ENCODE measurements at regions not wholly inside any gene's neighbourhood (a gene's known extent, or its start where the extent isn't known, plus 50 kb on each side); places are given as distances from the start of the nearest gene placed in this dataset.

DNA sequence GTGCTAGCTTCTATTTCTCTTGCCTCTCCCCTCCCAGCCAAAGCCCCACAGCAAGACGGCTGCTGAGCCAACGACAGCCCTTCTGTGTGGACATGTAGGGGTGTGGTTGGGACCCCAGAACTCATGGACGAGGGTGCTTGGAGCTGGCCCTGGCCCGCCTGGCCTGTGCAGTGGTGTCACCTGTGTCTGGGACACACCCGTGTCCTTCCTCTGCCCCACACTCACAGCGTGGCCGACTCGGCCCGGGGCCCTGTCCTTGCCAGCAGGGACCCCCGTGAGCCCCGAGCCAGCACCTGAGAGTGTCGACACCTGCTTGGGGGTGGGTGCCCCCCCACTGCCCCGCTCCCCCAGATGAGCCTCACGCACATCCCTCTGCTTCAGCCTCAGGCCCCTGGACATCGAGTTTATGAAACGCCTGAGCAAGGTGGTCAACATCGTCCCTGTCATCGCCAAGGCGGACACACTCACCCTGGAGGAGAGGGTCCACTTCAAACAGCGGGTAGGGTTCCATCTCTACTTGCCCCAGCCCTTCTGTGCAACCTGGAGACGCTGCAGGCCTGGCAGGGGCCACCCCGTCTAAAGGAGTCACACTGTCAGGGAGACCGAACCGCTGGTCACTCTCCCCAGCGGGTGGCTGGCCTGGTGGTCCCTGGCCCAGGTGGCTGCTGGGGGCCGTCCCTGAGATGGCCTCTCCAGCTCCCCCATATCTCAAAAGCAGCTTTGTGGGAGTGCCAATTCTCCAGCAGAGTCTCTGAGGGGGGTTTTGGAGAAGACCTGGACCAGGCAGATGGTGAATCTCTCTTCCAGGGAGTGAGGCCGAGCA is 349.8 kb downstream of the SEC14L1 start:
- no peak for ATAC-seq
- H3K36me3 Mint-ChIP-seq = peaks cover 57% of the 10 kb centered on the region
- no peak overlapping the region for H3K27ac Mint-ChIP-seq
- no peak overlapping the region for H3K4me3 Mint-ChIP-seq
- H3K27me3 Mint-ChIP-seq = no peaks in the 10 kb centered on the region
- H3K9me3 Mint-ChIP-seq = no peaks in the 10 kb centered on the region
- peaks cover 55% of the 10 kb centered on the region for H3K4me1 Mint-ChIP-seq

GRCh38 chr17:77491921-77492445 is 351.2 kb downstream of the SEC14L1 start:
- H3K4me1 Mint-ChIP-seq = peaks cover 55% of the 10 kb centered on the region
- ATAC-seq = peak; percentile 94
- peak overlapping the region; percentile 86 for H3K27ac Mint-ChIP-seq
- H3K36me3 Mint-ChIP-seq = peaks cover 62% of the 10 kb centered on the region
- H3K4me3 Mint-ChIP-seq = peak overlapping the region; percentile 54
- no peaks in the 10 kb centered on the region for H3K9me3 Mint-ChIP-seq
- no peaks in the 10 kb centered on the region for H3K27me3 Mint-ChIP-seq

DNA sequence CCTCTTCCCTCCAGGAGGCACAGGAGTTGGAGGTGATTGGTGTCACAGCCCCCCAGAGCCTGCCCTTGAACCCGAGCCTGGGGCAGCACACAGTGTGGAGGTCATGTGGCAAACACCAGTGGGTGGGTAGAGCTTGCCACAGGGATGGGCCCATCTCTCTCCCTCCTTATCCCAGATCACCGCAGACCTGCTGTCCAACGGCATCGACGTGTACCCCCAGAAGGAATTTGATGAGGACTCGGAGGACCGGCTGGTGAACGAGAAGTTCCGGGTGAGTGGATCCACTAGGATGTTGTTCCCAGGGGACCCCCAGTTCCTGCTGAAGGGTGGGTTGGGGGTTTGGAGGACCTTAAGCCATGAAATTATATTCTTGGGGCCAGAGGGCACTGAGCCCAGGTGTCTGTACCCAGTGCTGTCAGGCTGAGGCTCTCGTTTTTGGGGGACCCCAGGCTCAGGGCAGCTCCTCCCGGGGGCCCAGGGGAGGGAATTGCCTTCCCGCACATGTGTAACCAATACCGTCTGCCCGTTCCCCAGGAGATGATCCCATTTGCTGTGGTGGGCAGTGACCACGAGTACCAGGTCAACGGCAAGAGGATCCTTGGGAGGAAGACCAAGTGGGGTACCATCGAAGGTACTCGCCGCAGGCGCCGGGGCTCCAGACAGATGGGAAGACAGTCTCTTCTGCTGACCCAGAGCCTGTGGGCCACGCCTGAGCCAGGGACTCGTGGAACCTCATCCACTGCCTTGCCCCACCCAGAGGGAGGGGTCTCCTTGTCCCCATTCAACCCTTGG is 351.9 kb downstream of the SEC14L1 start:
- Mint-ChIP-seq H3K27ac (peak overlapping the region; percentile 86), H3K4me3 (peak overlapping the region; percentile 54), H3K27me3 (no peaks in the 10 kb centered on the region), H3K4me1 (peaks cover 55% of the 10 kb centered on the region), H3K9me3 (no peaks in the 10 kb centered on the region), H3K36me3 (peaks cover 64% of the 10 kb centered on the region)
- ATAC-seq = no peak

GRCh38 chr17:77493238-77493820 is 352.6 kb downstream of the SEC14L1 start:
- H3K27me3 Mint-ChIP-seq = no peaks in the 10 kb centered on the region
- peaks cover 58% of the 10 kb centered on the region for H3K36me3 Mint-ChIP-seq
- H3K27ac Mint-ChIP-seq = peak overlapping the region; percentile 86
- peaks cover 55% of the 10 kb centered on the region for H3K4me1 Mint-ChIP-seq
- ATAC-seq = no peak
- no peak overlapping the region for H3K4me3 Mint-ChIP-seq
- H3K9me3 Mint-ChIP-seq = no peaks in the 10 kb centered on the region

- Mint-ChIP-seq H3K27ac (peak overlapping the region; percentile 86), H3K4me1 (peaks cover 48% of the 10 kb centered on the region), H3K9me3 (no peaks in the 10 kb centered on the region), H3K36me3 (peaks cover 57% of the 10 kb centered on the region), H3K27me3 (no peaks in the 10 kb centered on the region), H3K4me3 (no peak overlapping the region)
- no peak for ATAC-seq
Observed at GRCh38 chr17:77493901-77494663, 353.3 kb downstream of the SEC14L1 start.

DNA sequence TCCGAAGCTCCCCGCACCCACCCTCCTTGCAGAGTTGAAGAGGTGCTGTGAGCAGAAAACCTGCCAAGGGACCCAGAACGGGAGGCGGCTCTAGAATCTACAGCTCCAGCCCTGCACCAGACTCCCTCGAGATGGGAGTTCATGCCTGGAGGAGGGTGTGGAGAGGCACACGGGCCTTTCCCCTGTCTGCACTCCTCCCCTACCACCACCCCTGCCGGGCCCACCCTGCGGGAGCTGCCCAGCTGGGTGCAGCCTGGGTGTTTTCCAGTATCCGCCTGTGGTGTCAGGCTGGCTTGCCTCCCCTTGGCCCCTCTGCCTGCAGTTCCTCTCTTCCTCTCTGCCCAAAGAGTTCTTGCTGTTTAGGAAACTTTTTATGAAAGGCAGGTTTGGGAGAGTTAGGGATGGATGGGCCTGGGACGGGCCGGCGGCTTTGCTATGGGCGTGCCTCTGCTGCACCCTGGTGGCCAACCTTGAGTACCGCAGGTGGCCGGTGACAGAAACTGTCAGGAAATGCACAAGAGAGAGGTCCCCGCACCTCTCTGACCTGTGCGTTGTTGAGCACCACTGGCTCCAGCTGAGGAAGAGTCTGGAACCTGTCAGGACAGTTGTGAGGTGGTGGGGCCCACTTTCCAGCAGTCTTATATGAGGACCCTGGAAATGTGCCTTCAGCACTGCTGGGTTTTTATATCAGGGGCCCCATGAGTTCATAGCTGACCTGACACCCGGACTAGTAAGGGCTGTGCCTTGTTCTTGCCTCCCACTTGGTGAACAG is 354.1 kb downstream of the SEC14L1 start:
- H3K36me3 Mint-ChIP-seq = peaks cover 62% of the 10 kb centered on the region
- peak; percentile 62 for ATAC-seq
- H3K4me3 Mint-ChIP-seq = no peak overlapping the region
- no peaks in the 10 kb centered on the region for H3K27me3 Mint-ChIP-seq
- peak overlapping the region; percentile 44 for H3K27ac Mint-ChIP-seq
- no peaks in the 10 kb centered on the region for H3K9me3 Mint-ChIP-seq
- peaks cover 45% of the 10 kb centered on the region for H3K4me1 Mint-ChIP-seq

DNA sequence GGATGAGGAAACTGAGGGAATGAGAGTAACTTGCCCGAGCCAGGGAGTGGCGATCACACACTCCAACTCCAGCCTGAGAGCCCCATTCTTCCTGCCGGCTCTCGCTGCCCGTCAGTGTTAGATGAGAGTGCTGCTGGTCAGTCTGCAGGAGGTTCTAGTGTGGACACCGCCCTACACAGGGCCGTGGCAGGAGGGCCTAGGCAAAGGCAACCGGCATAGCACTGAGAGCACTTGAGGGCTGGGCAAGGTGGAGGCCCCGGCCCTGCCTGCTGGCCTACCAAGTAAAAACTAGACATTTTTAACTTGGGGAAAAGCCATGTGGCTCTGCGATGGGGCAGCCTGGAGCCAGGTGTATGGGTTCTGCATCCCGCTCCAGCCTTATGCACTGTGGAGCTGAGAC is 354.8 kb downstream of the SEC14L1 start:
- no peak for ATAC-seq
- peaks cover 38% of the 10 kb centered on the region for H3K4me1 Mint-ChIP-seq
- H3K27ac Mint-ChIP-seq = no peak overlapping the region
- H3K4me3 Mint-ChIP-seq = no peak overlapping the region
- H3K9me3 Mint-ChIP-seq = no peaks in the 10 kb centered on the region
- peaks cover 63% of the 10 kb centered on the region for H3K36me3 Mint-ChIP-seq
- no peaks in the 10 kb centered on the region for H3K27me3 Mint-ChIP-seq

GRCh38 chr17:77496401-77496801 is 355.6 kb downstream of the SEC14L1 start:
- peaks cover 35% of the 10 kb centered on the region for H3K4me1 Mint-ChIP-seq
- ATAC-seq = no peak

GRCh38 chr17:77496831-77497577 is 356.2 kb downstream of the SEC14L1 start:
- H3K9me3 Mint-ChIP-seq = no peaks in the 10 kb centered on the region
- H3K4me1 Mint-ChIP-seq = peaks cover 31% of the 10 kb centered on the region
- no peak overlapping the region for H3K27ac Mint-ChIP-seq
- H3K27me3 Mint-ChIP-seq = no peaks in the 10 kb centered on the region
- peaks cover 63% of the 10 kb centered on the region for H3K36me3 Mint-ChIP-seq
- no peak for ATAC-seq
- H3K4me3 Mint-ChIP-seq = no peak overlapping the region

More at GRCh38 chr17:77496401-77496801, 355.6 kb downstream of the SEC14L1 start:
- Mint-ChIP-seq H3K9me3 (no peaks in the 10 kb centered on the region), H3K27ac (no peak overlapping the region), H3K4me3 (no peak overlapping the region), H3K36me3 (peaks cover 62% of the 10 kb centered on the region), H3K27me3 (no peaks in the 10 kb centered on the region)

- Mint-ChIP-seq H3K4me3 (no peak overlapping the region), H3K36me3 (peaks cover 59% of the 10 kb centered on the region), H3K9me3 (no peaks in the 10 kb centered on the region), H3K27me3 (no peaks in the 10 kb centered on the region), H3K27ac (no peak overlapping the region), H3K4me1 (peaks cover 26% of the 10 kb centered on the region)
- ATAC-seq = no peak
Observed at GRCh38 chr17:77497578-77497934, 356.8 kb downstream of the SEC14L1 start.

DNA sequence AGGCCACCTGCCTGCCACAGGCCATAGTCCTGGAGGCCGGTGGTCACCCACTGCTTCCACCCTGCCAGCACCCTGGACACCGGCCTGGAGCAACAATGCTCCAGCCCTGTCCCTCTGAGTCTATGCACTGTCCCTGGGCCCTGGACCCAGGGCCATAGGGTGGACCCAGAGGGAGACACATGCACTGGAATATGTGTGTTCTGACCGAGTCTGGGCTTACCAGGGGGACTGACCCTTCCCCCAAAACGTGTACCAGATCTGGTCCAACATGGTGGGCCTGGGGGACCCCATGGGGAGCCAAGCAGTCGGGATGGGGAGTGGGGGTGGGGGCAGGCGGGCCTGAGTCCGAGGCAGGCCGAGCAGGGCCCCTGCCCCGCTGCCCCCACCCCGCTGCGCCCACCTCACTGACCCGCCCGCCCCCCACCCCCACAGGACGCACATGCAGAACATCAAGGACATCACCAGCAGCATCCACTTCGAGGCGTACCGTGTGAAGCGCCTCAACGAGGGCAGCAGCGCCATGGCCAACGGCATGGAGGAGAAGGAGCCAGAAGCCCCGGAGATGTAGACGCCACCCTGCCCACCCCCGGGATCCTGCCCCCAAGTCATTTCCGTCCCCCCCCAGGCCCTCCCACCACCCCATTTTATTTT is 357.4 kb downstream of the SEC14L1 start:
- H3K36me3 Mint-ChIP-seq = peaks cover 54% of the 10 kb centered on the region
- no peak overlapping the region for H3K4me3 Mint-ChIP-seq
- H3K4me1 Mint-ChIP-seq = peaks cover 21% of the 10 kb centered on the region
- H3K27me3 Mint-ChIP-seq = no peaks in the 10 kb centered on the region
- ATAC-seq = no peak
- no peaks in the 10 kb centered on the region for H3K9me3 Mint-ChIP-seq
- no peak overlapping the region for H3K27ac Mint-ChIP-seq

- no peak for ATAC-seq
- peaks cover 13% of the 10 kb centered on the region for H3K4me1 Mint-ChIP-seq
- no peaks in the 10 kb centered on the region for H3K9me3 Mint-ChIP-seq
- H3K27me3 Mint-ChIP-seq = no peaks in the 10 kb centered on the region
- no peak overlapping the region for H3K4me3 Mint-ChIP-seq
- peaks cover 45% of the 10 kb centered on the region for H3K36me3 Mint-ChIP-seq
- no peak overlapping the region for H3K27ac Mint-ChIP-seq
Observed at GRCh38 chr17:77498791-77499698, 358.3 kb downstream of the SEC14L1 start.
